H1 (cell line): ENCODE measurements at regions not wholly inside any gene's neighbourhood (a gene's known extent, or its start where the extent isn't known, plus 50 kb on each side); places are given as distances from the start of the nearest gene placed in this dataset.

ENCODE experiments used
- BRCA1 ChIP-seq: IDR thresholded peaks from 2 replicates; pipeline ENCODE4 v1.6.1; 2012; ENCODE audit warnings: low read depth, low read length, improper control_type of control experiment
- CBX8 ChIP-seq: fragments of 300-800, 300-1000 bp; sonication (generic); IDR thresholded peaks from 2 replicates; pipeline ENCODE4 v1.7.1; 2016; ENCODE audit warnings: low read depth, low read length, borderline replicate concordance
- CREB1 ChIP-seq: IDR thresholded peaks from 2 replicates; pipeline ENCODE4 v1.6.1; 2012; ENCODE audit warnings: inconsistent platforms
- POLR2AphosphoS5 ChIP-seq: IDR thresholded peaks from 2 replicates; pipeline ENCODE4 v1.6.1; 2011; ENCODE audit warnings: low read depth, low read length
- POU5F1 ChIP-seq: IDR thresholded peaks from 2 replicates; pipeline ENCODE4 v1.6.1; 2011; ENCODE audit warnings: low read depth, mild to moderate bottlenecking, low read length, moderate library complexity
- RXRA ChIP-seq: IDR thresholded peaks from 2 replicates; pipeline ENCODE4 v1.6.1; 2011; ENCODE audit warnings: low read depth, mild to moderate bottlenecking, low read length, moderate library complexity; ENCODE audit not compliant: insufficient read depth
- SRF ChIP-seq: IDR thresholded peaks from 2 replicates; pipeline ENCODE4 v1.6.1; 2011; ENCODE audit warnings: mild to moderate bottlenecking, low read depth, low read length, moderate library complexity
- TF ChIP-seq, protein P1 (sequence below), 3 experiments: IDR thresholded peaks; 1 replicate in 2 of 3; 2 replicates in 1 of 3; pipeline versions ENCODE4 v1.5.1 to v1.6.1; 2011; ENCODE audit warnings: low read length in 3 of 3, mild to moderate bottlenecking in 3 of 3, inconsistent platforms in 2 of 3, low read depth in 1 of 3, moderate library complexity in 1 of 3; ENCODE audit not compliant: insufficient read depth in 1 of 3; ENCODE audit errors: control extremely low read depth in 1 of 3

DNA sequence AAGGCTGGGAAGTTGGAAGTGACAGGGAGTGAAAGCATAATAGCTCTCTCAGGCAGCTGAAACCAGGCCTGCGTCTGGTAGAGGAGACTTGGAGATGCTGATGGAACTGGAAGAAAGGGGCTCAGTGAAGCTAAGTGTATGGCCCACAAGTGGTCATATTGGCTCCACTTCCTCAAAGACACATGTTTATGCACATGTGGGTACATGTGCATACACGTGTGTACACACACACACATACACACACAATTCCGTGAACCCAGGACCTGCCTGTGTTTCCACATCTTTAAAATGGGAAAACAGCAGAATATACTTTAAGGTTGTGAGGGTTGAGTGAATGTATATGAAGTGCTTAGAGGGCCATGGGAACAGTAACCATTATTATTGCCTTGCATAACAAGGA lies 160.9 kb downstream of the ARL6IP6 start (continued):
- no peak for TF ChIP-seq SRF
- no peak for TF ChIP-seq CREB1
- TF ChIP-seq, protein P1, sequence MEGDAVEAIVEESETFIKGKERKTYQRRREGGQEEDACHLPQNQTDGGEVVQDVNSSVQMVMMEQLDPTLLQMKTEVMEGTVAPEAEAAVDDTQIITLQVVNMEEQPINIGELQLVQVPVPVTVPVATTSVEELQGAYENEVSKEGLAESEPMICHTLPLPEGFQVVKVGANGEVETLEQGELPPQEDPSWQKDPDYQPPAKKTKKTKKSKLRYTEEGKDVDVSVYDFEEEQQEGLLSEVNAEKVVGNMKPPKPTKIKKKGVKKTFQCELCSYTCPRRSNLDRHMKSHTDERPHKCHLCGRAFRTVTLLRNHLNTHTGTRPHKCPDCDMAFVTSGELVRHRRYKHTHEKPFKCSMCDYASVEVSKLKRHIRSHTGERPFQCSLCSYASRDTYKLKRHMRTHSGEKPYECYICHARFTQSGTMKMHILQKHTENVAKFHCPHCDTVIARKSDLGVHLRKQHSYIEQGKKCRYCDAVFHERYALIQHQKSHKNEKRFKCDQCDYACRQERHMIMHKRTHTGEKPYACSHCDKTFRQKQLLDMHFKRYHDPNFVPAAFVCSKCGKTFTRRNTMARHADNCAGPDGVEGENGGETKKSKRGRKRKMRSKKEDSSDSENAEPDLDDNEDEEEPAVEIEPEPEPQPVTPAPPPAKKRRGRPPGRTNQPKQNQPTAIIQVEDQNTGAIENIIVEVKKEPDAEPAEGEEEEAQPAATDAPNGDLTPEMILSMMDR (IDR thresholded peaks at IDR 0.05; ENCODE audit: control extremely low read depth in 1 of 3, insufficient read depth in 1 of 3, low read depth in 1 of 3, low read length in 3 of 3), result no peak
- TF ChIP-seq POLR2AphosphoS5, result no peak
- no peak for TF ChIP-seq BRCA1
- no peak for TF ChIP-seq CBX8
- TF ChIP-seq RXRA, result no peak
- no peak for TF ChIP-seq POU5F1
- TF ChIP-seq, all 59 proteins: peak for 0
